Ishikawa (cell line): ENCODE measurements at regions not wholly inside any gene's neighbourhood (a gene's known extent, or its start where the extent isn't known, plus 50 kb on each side); places are given as distances from the start of the nearest gene placed in this dataset.

ENCODE experiments used
- CEBPB ChIP-seq: IDR thresholded peaks from 2 replicates; pipeline ENCODE4 v1.6.1; 2012
- CREB1 ChIP-seq: IDR thresholded peaks from 2 replicates; pipeline ENCODE4 v1.6.1; 2012; ENCODE audit warnings: low read depth
- EGR1 ChIP-seq: IDR thresholded peaks from 2 replicates; pipeline ENCODE4 v1.6.1; 2012
- EP300 ChIP-seq: IDR thresholded peaks from 2 replicates; pipeline ENCODE4 v1.6.1; 2012; ENCODE audit warnings: borderline replicate concordance
- FOXM1 ChIP-seq: IDR thresholded peaks from 2 replicates; pipeline ENCODE4 v1.6.1; 2012; ENCODE audit warnings: low read depth, borderline replicate concordance
- MAX ChIP-seq: IDR thresholded peaks from 2 replicates; pipeline ENCODE4 v1.6.1; 2012
- NFIC ChIP-seq: IDR thresholded peaks from 2 replicates; pipeline ENCODE4 v1.6.1; 2012
- RAD21 ChIP-seq: IDR thresholded peaks from 2 replicates; pipeline ENCODE4 v1.6.1; 2012; ENCODE audit warnings: low read depth
- REST ChIP-seq: IDR thresholded peaks from 2 replicates; pipeline ENCODE4 v1.6.1; 2012; ENCODE audit warnings: low read depth, mild to moderate bottlenecking
- TAF1 ChIP-seq: IDR thresholded peaks from 2 replicates; pipeline ENCODE4 v1.6.1; 2012; ENCODE audit warnings: low read depth, mild to moderate bottlenecking
- TCF12 ChIP-seq: IDR thresholded peaks from 2 replicates; pipeline ENCODE4 v1.6.1; 2012; ENCODE audit warnings: low read depth
- TEAD4 ChIP-seq: IDR thresholded peaks from 2 replicates; pipeline ENCODE4 v1.6.1; 2012
- USF1 ChIP-seq: IDR thresholded peaks from 2 replicates; pipeline ENCODE4 v1.6.1; 2012
- YY1 ChIP-seq: IDR thresholded peaks from 2 replicates; pipeline ENCODE4 v1.6.1; 2012; ENCODE audit warnings: low read depth
- ZBTB7A ChIP-seq: IDR thresholded peaks from 2 replicates; pipeline ENCODE4 v1.6.1; 2012; ENCODE audit warnings: low read depth

GRCh38 chr9:63899637-63900190 is 1385.3 kb downstream of the FOXD4L5 start:
- 0 out of 2 replicates have a peak, but pooled peaks have one; percentile 26 for TF ChIP-seq TEAD4
- TF ChIP-seq TCF12, result 0 out of 2 replicates have a peak, but pooled peaks have one; percentile 22

GRCh38 chr9:63859475-63860215 is 1425.4 kb downstream of the FOXD4L5 start:
- no peak for TF ChIP-seq RAD21
- TF ChIP-seq REST, result no peak
- TF ChIP-seq CREB1, result no peak
- no peak for TF ChIP-seq TAF1
- TF ChIP-seq MAX, result peak; percentile 38; the same call in 1 of the 2 replicates
- TF ChIP-seq TEAD4, result no peak
- no peak for TF ChIP-seq USF1
- TF ChIP-seq NFIC, result no peak
- peak; percentile 5; the same call in 1 of the 2 replicates for TF ChIP-seq EGR1
- TF ChIP-seq ZBTB7A, result no peak
- TF ChIP-seq FOXM1, result no peak
- no peak for TF ChIP-seq YY1
- no peak for TF ChIP-seq EP300
- no peak for TF ChIP-seq CEBPB
- TF ChIP-seq TCF12, result no peak

GRCh38 chr9:63817622-63818518 is 1467.1 kb downstream of the FOXD4L5 start:
- TF ChIP-seq NFIC (no peak), RAD21 (no peak), TAF1 (no peak), CREB1 (no peak), ZBTB7A (no peak), FOXM1 (no peak), EP300 (no peak), EGR1 (no peak), REST (no peak), TEAD4 (no peak), MAX (no peak), CEBPB (no peak), TCF12 (no peak), USF1 (no peak), YY1 (no peak)

- TF ChIP-seq ZBTB7A, result no peak
- no peak for TF ChIP-seq EP300
- no peak for TF ChIP-seq CEBPB
- no peak for TF ChIP-seq USF1
- TF ChIP-seq EGR1, result no peak
These were observed 1468.0 kb downstream of the FOXD4L5 start for GRCh38 chr9:63816751-63817621.
